ENCODE measurements at regions not wholly inside any gene's neighbourhood (a gene's known extent, or its start where the extent isn't known, plus 50 kb on each side); places are given as distances from the start of the nearest gene placed in this dataset.

DNA sequence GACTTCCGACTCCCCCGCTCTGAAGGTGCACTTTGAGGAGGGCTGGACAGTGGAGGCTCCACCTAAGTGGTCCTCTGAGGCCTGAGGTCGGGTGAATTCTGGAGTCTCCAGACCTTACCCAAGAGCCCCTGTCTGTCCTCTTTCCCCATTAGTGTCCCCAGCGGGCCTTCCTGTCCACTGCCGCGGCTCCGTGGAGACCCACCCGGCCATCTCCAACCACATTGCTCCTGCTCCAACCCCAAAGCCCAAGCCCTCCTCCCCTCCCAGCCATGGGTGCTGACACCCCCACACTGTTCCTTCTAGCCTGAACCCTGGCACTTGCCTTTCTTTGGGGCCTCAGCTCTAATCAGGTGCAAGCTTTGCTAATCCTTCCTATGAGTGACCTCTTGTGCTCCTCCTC, 283.1 kb upstream of the TNRC6C start:
- no peak for DNase-seq

DNA sequence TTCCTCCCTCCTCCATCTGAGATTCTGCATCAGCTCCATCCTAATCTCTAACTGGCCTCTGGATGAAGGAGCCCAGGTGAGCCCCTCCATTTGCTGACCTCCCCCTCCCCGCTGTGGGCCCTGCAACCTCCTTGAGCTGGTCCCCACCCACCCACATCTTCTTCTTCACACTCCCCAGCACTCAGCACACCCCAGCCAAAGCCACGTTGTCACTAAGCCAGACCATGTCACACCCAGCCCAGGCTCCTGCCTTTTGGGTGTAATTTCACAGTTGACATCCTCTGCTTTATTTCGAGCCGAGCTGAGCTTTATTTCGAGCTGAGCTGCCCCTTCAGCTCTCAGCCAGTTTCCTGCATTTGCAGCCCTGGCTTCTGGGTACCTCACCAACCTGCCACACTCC, 282.7 kb upstream of the TNRC6C start:
- no peak for DNase-seq

DNA sequence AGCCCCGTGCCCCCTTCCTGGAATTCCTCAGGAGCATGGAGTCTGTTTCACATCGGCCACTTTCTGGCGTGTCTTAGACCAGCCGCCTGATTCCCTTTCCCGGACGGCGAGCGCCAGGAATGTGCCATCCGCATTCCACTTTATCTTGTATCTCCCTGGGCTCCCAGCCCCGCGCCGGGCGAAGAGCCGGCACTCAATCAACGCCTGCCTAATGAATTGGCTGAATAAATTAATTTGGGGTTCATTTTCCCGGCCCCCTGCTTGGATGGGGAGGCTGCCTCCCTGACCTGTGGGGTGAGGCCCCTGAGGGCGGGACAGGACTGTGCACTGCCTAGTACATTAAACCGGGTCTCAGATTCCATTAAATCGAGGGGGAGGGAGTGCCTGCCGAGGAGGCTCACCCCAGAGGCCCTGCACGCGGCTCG, 282.3 kb upstream of the TNRC6C start:
- DNase-seq, result no peak

DNA sequence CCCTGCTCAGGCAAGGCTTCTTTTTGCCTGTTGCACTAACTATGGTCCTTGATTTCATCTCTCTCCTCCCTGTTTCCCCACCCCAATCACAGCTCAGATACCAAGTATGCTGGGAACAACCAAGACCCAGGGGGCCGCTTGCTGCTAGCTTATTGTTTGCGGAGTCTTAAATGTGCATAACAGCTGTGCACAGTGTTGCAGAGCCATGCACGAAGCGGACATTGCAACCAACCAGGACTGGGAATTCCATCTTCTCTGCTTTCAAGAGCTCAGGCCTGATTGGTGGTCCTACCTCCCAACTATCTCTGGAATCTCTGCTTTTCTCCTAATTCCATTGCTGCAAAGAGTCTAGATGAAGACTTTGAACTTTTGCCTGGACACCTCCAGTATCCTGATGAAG, 281.3 kb upstream of the TNRC6C start:
- DNase-seq, result no peak

DNA sequence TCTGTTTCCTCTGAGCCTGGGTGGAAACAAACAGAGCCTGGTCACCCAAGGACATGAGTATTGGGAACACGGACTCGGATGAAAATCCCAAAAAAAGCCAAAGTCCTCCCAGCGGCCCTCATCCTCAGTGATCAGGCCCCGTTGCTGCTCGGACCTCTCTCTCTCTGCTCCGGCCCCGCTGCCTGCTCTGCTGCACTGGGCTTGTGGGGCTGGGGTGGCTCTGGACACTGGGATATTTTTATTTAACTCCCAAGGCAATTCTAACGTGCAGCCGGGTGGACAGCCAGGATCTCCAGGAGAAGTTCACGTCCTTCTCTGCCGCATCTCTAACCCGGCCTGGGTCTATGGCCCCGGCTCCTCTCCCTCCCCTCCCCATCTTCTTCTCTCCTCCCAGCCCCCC, 280.9 kb upstream of the TNRC6C start:
- DNase-seq, result no peak

DNA sequence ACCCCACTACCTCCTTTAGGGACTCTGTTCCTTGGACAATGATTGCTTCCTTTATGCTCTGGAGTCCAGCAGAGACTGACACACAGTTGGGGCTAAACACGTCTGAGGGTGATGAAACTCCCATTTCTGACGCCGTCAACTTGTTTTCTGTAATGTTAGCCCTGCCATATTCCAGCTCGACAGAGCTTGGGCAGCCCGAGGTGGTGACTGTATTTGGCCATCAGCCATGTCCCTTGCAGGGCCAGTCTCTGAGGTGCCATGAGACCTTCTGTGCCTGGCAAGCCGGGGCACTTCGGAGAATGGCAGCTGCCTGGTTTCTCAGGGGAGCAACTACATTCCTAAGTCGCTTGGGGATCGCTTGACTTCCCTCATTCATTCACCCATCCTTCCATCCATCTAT, 278.9 kb upstream of the TNRC6C start:
- DNase-seq, result no peak

DNA sequence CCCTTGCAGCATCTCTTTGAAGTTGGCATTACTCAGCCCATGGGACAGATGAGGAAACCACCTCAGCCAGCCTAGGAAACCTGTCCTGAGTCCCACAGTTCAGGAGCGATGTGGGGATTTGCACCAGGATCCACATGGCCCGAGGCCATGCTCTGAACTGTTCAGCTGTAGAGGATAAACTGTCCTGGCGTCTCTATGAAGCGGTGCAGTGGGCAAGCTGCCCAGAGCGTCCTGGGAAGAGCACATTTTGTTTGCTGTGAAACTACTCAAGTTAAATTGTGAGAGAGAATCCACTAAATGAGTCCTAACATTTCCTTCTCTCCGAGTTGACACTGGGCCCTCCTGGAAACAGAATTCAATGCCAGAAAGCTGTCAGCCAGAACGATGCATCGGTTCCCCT, 276.6 kb upstream of the TNRC6C start:
- no peak for DNase-seq

DNA sequence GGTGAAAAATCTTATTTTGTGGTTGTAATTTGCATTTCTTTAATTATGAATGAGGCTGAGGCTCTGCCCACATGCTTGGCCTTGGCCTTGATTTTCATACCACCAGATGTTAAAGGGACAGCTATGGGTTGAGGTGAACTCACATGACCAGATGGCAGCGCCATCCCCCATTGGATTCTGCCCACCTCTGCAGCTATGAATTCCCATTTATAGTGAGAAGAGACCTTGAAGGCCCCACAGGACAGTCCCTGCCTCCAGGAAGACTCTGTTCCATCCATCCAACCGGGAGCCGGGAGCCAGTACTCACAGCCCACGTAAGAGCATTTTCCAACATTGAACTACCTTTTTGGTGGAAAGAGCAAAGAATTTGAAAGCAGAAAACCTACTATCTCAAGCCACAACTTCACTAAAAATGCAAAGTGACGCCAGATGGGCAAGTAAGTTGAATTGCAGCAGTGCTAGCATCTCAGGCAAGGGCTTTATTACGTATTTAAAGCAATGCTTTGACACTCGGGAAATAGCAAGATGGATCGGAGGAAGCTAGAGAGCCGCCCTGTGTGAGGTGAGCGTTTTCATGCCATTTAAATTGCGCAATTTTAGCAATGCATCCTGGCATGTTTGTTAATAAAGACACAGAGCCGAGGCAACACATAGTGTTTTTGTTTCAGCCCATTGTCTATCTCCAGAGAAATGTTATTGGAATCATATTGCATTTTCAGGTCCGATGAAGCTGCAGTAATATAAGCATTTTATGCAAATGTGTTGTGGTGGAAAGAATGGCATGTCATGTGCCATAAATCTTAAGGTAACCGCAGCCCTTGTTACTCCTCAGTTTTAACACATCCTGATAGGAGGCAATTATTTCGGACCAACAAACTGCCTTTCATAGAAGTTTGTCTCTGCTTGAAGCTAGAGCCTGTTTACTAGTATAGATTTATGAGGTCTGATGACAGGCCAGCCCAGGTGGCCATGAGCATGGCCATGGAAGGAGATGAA, 273.4 kb upstream of the TNRC6C start:
- no peak for DNase-seq

DNA sequence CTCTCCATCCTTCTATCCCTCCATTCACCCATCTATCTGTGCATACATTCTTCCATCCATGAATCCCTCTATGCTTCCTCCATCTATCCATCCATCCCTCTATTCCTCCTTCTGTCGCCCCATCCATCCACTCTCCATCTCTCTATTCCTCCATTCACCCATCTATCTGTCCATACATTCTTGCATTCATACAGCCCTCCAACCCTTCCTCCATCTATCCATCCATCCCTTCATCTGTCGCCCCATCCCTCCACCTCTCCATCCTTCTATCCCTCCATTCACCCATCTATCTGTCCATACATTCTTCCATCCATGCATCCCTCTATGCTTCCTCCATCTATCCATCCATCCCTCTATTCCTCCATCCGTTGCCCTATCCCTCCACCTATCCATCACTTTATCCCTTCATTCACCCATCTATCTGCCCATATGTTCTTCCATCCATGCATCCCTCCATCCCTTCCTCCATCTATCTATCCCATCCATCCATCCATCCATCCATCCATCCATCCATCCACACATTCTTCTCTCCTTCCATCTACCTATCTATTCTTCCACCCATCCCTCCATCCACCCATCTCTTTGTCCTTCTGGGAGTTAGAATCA, 272.5 kb upstream of the TNRC6C start:
- DNase-seq, result no peak

DNA sequence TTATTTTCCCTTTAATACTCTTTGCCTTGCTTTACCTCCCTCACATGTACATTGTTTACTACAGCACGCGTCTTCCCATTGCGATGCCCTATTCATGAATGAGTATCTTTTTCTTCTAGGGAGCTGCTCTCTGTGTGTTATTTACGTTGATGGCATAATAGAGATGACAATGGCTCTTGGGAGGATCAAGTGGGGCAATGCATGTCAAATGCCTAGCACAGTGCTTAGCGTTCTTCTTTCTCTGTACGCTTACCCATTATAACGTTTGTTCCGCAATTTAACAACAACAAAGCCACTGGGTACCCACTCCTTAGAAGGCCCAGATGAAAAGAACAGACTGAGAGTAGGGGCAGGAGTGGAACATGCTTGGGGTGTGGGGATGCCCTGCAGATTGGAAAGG, 271.6 kb upstream of the TNRC6C start:
- no peak for DNase-seq

DNA sequence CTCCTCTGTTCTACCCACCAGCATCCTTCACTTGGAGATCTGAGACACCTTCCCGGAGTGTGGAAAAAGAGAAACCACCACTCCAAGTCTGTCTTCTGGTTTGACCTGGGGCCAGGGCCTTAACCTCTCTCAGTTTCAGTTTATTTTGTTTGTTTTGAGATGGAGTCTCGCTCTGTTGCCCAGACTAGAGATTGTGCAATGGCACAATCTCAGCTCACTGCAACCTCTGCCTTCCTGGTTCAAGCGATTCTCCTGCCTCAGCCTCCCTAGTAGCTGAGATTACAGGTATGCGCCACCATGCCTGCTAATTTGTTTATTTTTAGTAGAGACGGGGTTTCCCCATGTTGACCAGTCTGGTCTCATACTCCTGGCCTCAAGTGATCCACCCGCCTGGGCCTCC, 271.1 kb upstream of the TNRC6C start:
- DNase-seq, result no peak

DNA sequence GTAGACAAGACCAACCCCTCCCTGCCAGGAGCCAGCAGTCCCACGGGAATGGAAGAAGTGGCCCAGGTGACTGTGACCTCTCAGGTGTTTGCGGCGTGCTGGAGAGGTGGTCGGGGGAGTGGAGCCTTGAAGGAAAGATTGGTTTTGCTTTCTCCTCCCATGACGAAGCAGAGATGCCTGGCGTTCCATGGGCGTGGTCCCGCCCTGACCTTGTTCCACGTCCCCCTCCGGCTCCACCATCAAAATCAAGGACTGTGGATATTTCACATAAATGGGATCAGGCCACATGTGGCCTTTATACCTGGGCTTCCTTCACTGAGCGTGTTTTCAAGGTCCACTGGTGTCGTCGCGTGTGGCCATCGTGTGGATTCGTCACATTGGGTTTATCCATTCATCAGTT, 270.6 kb upstream of the TNRC6C start:
- no peak for DNase-seq

DNA sequence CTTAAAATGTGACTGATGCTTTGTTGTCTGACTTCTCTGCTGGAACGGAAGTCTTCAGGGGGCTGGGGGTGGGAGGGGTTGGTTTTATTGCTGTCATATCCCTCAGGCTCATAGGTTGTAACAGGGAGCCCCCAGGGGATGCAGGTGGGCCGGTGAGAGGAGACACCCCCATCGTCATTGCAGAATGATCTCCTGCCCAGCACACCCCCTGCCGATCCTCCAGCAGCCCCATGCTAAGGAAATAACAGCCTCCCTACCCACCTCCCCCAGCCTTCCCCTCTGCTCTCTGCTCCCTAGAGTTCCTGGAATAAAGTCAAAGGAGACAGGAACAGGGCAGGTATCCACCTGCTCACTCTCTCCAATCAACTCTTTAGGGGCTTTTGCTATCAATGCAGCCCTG, 270.1 kb upstream of the TNRC6C start:
- no peak for DNase-seq

DNA sequence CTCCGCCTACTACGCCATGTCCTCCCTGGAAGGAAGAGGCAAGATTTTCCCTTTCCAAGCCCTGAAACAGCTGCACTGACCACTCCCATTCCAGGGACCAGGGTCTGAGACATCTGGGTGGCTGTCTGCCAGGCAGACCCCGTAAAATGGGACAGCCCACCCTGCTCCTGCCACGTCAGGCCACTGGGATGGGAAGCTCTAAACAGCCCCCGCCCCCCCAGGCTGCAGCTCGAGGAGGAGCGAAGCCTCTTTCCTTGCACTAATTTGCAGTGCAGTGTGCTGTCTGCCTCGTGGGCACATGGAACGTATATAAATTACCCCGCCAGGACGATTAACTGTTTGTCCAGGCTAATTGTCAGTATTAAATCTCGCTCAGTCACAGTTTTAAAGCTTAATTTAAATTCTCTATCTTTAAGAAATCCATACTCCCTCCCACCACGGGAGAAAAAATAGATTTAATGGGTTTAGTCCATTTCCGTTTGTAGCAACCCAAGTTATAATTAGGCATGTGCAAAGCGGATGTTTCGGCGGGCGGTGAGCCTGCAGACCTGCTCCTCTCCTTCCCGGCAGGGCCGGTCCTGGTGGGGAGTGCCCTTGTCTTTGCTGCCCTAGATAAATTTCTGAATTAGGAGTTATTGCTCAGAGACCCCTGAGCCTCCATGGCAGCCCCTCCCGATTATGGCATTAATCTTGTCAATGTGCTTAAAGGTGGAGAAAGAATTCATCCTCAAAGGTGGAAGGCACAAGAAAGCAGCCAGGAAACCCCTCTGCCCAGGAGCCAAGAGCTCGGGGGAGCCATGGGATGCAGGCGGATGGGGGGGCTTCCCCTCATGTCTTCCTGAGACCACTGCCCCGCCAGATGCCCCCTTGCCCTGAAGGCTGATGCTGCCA, 268.0 kb upstream of the TNRC6C start:
- DNase-seq, result no peak

DNA sequence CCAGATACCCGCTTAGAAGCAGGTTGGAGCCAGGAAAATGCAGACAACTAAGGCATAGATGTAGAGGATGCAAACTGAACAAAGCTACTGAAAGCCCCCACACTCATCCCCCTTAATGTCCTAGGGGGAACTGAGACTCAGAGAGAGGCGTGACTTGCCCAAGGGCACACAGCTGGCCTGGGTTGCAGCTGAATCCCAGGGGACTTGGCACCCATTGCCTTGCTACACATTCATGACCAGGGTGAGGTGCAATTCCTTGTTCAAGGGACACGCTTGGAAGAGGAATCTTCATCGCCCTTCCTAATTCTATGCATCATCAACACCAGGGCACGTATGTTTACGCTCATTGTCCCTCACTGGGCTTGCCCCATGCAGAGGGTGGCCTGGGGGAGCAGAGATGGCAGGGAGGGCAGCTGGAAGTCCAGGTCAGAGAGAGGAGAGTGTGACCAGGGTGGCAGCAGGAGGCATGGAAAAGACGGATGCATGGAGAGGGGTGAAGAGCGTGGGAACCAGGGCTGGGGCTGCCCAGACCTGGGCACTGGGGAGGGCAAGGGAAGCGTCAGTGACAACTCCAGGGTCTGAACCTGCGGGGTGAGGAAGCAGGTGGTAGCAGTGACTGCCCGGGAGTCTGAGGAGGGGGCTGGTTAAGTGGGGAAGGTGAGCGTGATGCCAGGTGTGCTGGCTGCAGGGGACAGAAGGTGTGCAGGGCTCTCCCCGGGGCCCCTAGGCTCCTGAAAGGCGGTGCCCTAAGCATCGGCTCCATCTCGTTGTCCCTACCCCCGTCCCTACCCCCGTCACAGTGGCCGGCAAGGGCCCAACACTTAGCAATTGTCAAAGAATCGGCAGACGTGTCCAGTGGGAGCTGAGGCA, 267.1 kb upstream of the TNRC6C start:
- no peak for DNase-seq

DNA sequence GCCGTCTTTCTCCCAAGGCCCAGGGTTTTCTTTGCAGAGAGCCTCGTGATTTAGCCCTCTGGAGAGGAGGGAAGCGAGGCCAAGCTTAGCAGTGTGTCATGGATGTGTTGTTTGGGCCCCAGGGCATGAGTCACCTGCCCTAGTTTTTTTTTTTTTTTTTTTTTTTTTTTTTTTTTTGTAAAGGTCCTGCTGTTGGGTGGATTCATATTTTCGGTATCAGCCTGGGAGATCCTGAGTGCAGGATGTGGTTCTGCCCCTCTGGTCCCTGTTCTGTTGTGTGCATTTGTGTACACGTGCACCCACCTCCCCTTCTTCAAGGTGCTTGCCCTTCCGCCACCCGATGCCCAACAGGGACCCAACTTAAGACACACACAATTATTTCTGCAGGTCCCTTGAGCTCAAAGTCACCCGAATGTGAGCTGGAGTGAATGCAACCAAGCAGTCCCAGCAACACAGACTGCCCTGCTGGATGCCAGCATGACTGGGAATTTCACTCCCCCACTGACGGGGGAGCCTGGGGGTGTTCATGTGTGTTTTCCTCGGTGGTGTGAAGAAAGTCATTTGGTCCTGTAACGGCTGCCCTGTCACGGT, 265.8 kb upstream of the TNRC6C start:
- no peak for DNase-seq

DNA sequence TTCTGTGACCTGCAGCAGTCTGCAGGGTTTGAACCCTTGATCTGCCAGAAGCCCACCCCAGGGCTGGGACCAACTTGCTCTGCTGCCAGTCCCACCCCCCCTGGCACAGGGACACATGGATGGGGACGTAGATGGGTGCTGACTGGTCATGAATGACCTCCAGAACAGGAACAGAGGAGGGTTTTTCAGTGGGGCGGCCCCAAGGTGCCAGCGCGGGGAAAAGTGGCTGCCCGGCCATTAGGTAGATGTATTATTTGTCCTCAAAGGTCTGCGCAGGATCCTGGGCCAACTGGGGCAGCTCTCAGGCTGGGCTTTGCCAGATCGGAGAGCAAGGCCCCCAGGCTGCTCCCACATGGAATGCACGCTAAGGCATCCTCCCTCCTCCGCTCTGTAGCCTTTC, 265.2 kb upstream of the TNRC6C start:
- no peak for DNase-seq

DNA sequence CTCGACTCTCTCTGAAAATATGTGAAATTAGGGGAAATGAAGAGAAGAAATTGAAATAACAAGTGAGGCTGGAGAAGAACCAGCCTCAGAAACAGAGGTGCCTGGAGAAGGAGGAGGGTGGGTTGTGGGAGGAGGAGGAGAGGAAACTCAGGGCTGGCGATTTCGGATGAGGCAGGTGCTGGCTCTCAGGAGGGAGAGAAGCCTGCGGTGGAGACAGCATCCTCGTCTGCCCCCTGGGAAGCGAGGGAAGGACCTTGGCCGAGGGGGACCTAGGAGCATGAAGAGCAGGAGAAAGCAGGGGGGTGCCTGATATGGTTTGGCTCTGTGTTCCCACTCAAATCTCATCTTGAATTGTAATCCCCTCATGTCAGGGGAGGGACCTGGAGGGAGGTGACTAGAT, 264.7 kb upstream of the TNRC6C start:
- DNase-seq, result no peak

DNA sequence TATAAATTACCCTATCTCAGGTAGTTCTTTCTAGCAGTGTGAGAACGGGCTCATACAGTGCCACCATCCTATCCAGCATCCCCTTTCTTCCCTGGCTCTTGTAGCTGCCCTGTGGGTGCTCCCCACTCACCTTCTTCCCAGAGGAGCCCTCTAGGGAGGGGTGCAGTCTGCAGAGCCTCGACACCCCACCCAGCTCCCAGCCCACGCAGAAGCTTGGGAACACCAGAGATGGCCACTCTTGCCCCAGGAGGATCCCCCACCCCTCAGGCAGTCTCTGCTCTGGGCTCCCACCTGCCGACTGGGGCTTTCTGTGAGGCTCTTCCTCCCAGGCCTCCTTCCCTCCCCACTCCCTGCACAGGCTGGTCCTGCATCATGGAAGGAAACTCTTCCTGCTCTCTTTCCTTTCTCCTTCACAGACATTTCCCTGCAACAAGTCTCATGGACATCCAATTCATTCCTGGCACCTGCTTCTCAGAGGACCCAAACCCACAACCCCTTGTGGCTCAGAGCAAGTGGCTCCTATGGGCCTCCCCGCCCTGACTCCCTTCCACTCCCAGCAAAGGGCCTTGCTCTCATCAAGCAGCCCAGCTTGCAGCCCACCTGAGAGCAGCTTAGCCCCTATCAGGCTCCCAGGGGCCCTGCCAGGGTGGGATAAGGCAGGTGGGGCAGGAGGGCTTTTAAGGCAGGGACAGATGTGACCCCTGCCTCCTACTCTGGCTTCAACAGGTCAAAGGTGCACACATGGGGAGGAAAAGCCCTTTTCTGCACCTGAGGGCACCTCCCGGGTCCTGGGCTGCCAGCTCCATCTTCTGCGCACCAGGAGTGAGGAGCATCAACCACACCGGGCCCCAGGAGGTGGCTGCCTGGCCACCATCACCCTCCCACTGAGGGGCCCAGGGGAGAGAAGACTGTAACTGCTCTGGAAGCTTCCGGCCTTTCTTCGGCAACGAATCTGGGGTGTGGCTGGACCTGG, 263.8 kb upstream of the TNRC6C start:
- DNase-seq, result no peak

DNA sequence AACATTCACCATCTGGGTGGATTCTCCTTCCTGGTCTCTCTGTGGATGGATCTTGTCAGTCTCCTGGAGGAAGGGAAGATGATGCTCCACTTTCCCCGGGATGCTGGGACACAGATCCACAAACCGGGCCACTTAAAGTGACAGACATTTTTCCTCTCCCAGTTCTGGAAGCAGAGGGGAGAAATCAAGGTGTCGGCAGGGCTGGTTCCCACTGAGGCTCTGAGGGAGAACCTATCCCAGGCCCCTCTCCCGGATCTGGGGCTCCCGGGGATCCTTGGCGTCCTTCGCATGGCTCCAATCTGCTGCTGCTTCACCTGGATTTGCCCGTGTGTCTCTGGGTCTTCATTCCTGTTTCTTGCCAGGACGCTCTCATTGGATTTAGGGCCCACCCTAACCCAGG, 263.1 kb upstream of the TNRC6C start:
- no peak for DNase-seq

All from NCI-H748 treated with DMSO at 0.1 percent for 48 hours (cell line).